DND-41 (cell line): ENCODE measurements at regions not wholly inside any gene's neighbourhood (a gene's known extent, or its start where the extent isn't known, plus 50 kb on each side); places are given as distances from the start of the nearest gene placed in this dataset.

Source experiments
- ATAC-seq: fragments of 200-7000 bp; cut with Tn5 transposase; 3 replicates; pipeline ENCODE4 v1.9.1; 2021; ENCODE audit warnings: low read depth; ENCODE audit not compliant: insufficient read depth
- DNase-seq: peaks from one replicate; pipeline ENCODE4 v3.0.0-alpha.2; 2020
- H2AFZ ChIP-seq: 2 replicates; pipeline ENCODE4 v1.6.0; 2012; ENCODE audit warnings: low read depth, low read length
- H3K27ac ChIP-seq: 2 replicates; pipeline ENCODE4 v1.5.1; 2012; ENCODE audit warnings: low read length, inconsistent platforms
- H3K27me3 ChIP-seq: fragments of 200-600 bp; sonication (generic); 2 replicates; pipeline ENCODE4 v1.6.0; 2012; ENCODE audit warnings: low read length, mild to moderate bottlenecking, inconsistent platforms; ENCODE audit not compliant: insufficient read depth, poor library complexity
- H3K36me3 ChIP-seq: 2 replicates; pipeline ENCODE4 v1.5.1; 2012; ENCODE audit warnings: low read length, inconsistent platforms; ENCODE audit not compliant: insufficient read depth
- H3K4me1 ChIP-seq: 2 replicates; pipeline ENCODE4 v1.5.1; 2012; ENCODE audit warnings: mild to moderate bottlenecking, low read length; ENCODE audit not compliant: insufficient read depth
- H3K4me2 ChIP-seq: 2 replicates; pipeline ENCODE4 v1.6.0; 2012; ENCODE audit warnings: mild to moderate bottlenecking, moderate library complexity, low read length, inconsistent platforms; ENCODE audit not compliant: insufficient read depth
- H3K4me3 ChIP-seq, 2 experiments: fragments of 200-600 bp in 1 of 2; shearing (Covaris generic) in 1 of 2; 2 replicates each; pipeline ENCODE4 v1.5.1; 2012 to 2016; ENCODE audit warnings: inconsistent platforms in 2 of 2, low read length in 2 of 2, mild to moderate bottlenecking in 2 of 2, low read depth in 1 of 2, moderate library complexity in 1 of 2
- H3K79me2 ChIP-seq: 2 replicates; pipeline ENCODE4 v1.6.0; 2012; ENCODE audit warnings: low read length, inconsistent platforms; ENCODE audit not compliant: insufficient read depth
- H3K9ac ChIP-seq: 2 replicates; pipeline ENCODE4 v1.6.0; 2012; ENCODE audit warnings: low read depth, mild to moderate bottlenecking, inconsistent platforms, low read length, moderate library complexity
- H3K9me3 ChIP-seq: 2 replicates; pipeline ENCODE4 v1.5.1; 2012; ENCODE audit warnings: low read length, moderate library complexity, mild to moderate bottlenecking, inconsistent platforms; ENCODE audit not compliant: insufficient read depth, severe bottlenecking
- H4K20me1 ChIP-seq: 2 replicates; pipeline ENCODE4 v1.6.0; 2012; ENCODE audit warnings: low read length; ENCODE audit not compliant: insufficient read depth
- EZH2 ChIP-seq: IDR thresholded peaks from 3 replicates; pipeline ENCODE4 v1.6.1; 2012; ENCODE audit warnings: borderline replicate concordance, low read depth, mild to moderate bottlenecking, moderate library complexity, low read length, inconsistent platforms; ENCODE audit not compliant: severe bottlenecking
- TF ChIP-seq, protein P1 (sequence below): IDR thresholded peaks from 2 replicates; pipeline ENCODE4 v1.5.1; 2012; ENCODE audit warnings: borderline replicate concordance, low read length, moderate library complexity, mild to moderate bottlenecking; ENCODE audit not compliant: poor library complexity, severe bottlenecking; ENCODE audit errors: extremely low read depth

DNA sequence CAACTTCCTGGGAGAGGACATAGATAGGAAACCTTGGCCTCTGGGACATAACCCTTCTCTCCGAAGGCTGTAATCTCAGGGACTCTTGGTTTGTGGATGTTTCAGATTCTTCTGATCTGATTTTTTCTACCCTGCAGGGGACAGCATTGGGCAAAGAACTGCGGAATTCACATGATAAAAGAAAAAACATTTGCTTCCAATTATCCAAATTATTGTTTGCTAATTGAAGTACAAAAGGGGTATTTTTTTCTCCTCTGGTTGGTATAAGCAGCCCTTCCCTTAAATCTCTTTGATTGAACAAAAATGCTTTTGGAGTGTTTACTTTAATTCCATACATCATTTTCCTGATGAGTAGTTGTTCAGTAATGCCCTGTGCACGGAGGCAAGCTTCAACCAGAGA lies 251.7 kb upstream of the IRX3 start:
- Histone ChIP-seq H3K27me3 (peaks cover 2% of the 10 kb centered on the region), H2AFZ (no peak overlapping the region), H3K4me1 (no peaks in the 10 kb centered on the region), H3K9me3 (peaks cover under 1% of the 10 kb centered on the region), H3K27ac (no peak overlapping the region), H3K79me2 (no peaks in the 10 kb centered on the region), H3K4me2 (no peak overlapping the region), H3K4me3 (no peak overlapping the region), H4K20me1 (no peaks in the 10 kb centered on the region), H3K9ac (no peak overlapping the region), H3K36me3 (no peaks in the 10 kb centered on the region)
- ATAC-seq = no peak
- no peak for TF ChIP-seq EZH2
- TF ChIP-seq, protein P1, sequence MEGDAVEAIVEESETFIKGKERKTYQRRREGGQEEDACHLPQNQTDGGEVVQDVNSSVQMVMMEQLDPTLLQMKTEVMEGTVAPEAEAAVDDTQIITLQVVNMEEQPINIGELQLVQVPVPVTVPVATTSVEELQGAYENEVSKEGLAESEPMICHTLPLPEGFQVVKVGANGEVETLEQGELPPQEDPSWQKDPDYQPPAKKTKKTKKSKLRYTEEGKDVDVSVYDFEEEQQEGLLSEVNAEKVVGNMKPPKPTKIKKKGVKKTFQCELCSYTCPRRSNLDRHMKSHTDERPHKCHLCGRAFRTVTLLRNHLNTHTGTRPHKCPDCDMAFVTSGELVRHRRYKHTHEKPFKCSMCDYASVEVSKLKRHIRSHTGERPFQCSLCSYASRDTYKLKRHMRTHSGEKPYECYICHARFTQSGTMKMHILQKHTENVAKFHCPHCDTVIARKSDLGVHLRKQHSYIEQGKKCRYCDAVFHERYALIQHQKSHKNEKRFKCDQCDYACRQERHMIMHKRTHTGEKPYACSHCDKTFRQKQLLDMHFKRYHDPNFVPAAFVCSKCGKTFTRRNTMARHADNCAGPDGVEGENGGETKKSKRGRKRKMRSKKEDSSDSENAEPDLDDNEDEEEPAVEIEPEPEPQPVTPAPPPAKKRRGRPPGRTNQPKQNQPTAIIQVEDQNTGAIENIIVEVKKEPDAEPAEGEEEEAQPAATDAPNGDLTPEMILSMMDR = no peak
- no peak for DNase-seq

DNA sequence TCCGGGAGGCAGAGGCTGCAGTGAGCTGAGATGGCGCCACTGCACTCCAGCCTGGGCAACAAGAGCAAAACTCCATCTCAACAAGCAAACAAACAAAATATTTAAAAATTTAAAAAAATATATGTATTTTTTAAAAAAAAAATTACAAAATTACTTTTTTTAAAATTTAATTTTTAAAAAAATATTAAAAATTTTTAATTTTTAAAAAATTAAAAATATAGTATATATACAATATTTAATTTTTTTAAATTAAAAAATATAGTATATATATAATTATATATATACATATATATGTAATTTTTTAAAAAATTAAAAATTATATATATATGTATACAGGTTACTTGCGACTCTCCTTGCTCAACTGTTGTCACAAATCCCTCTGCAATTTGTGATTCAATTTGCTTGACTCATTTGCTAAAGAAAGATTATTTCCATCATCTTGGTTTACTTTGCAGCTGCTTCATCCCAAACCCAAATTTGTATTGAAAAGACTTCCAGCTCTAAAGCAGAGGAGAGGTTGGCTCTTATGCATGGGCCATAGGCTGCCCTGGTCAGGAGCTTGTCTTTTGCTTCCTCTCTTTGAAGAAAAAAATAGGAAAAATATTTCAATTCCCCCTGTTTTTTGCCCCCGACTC lies 247.4 kb upstream of the IRX3 start:
- no peak for DNase-seq
- H3K36me3 ChIP-seq = no peaks in the 10 kb centered on the region
- TF ChIP-seq, protein P1 = no peak
- TF ChIP-seq EZH2 = no peak

GRCh38 chr16:54526916-54527315 lies 240.3 kb upstream of the IRX3 start:
- no peak overlapping the region for H3K4me2 ChIP-seq
- no peak overlapping the region for H2AFZ ChIP-seq
- TF ChIP-seq, protein P1 = no peak
- TF ChIP-seq EZH2 = no peak
- H3K4me3 ChIP-seq = no peak overlapping the region
- H3K27ac ChIP-seq = no peak overlapping the region
- no peaks in the 10 kb centered on the region for H3K79me2 ChIP-seq
- no peak overlapping the region for H3K9ac ChIP-seq
- no peak for DNase-seq
- H3K9me3 ChIP-seq = peaks cover 5% of the 10 kb centered on the region
- no peaks in the 10 kb centered on the region for H3K4me1 ChIP-seq
- no peak for ATAC-seq
- H4K20me1 ChIP-seq = no peaks in the 10 kb centered on the region
- H3K27me3 ChIP-seq = no peaks in the 10 kb centered on the region
- H3K36me3 ChIP-seq = no peaks in the 10 kb centered on the region

More for the DNA sequence above, 247.4 kb upstream of the IRX3 start:
- no peak for ATAC-seq
- Histone ChIP-seq H3K9ac (no peak overlapping the region), H3K4me1 (no peaks in the 10 kb centered on the region), H4K20me1 (no peaks in the 10 kb centered on the region), H3K4me3 (no peak overlapping the region), H3K4me2 (no peak overlapping the region), H2AFZ (no peak overlapping the region), H3K27me3 (no peaks in the 10 kb centered on the region), H3K27ac (no peak overlapping the region), H3K79me2 (no peaks in the 10 kb centered on the region), H3K9me3 (peaks cover 12% of the 10 kb centered on the region)

- Histone ChIP-seq H3K79me2 (no peaks in the 10 kb centered on the region), H2AFZ (no peak overlapping the region), H3K9ac (no peak overlapping the region), H3K4me1 (no peaks in the 10 kb centered on the region), H3K27ac (no peak overlapping the region), H3K4me2 (no peak overlapping the region), H3K27me3 (no peaks in the 10 kb centered on the region), H3K36me3 (no peaks in the 10 kb centered on the region), H3K4me3 (no peak overlapping the region), H4K20me1 (no peaks in the 10 kb centered on the region), H3K9me3 (peaks cover 3% of the 10 kb centered on the region)
- no peak for ATAC-seq
- no peak for TF ChIP-seq EZH2
- TF ChIP-seq, protein P1 = no peak
- DNase-seq = no peak
Measured at GRCh38 chr16:54526087-54526486, 239.5 kb upstream of the IRX3 start.
